HL-60 (cell line): ENCODE measurements at regions not wholly inside any gene's neighbourhood (a gene's known extent, or its start where the extent isn't known, plus 50 kb on each side); places are given as distances from the start of the nearest gene placed in this dataset.

ENCODE experiments used
- CTCF ChIP-seq: IDR thresholded peaks from one replicate; pipeline ENCODE4 v1.5.1; 2011; ENCODE audit warnings: low read length, control low read depth, inconsistent platforms; ENCODE audit not compliant: insufficient read depth
- GABPA ChIP-seq: IDR thresholded peaks from 2 replicates; pipeline ENCODE4 v1.6.1; 2012; ENCODE audit warnings: low read depth
- POLR2AphosphoS5 ChIP-seq: IDR thresholded peaks from 2 replicates; pipeline ENCODE4 v1.6.1; 2012; ENCODE audit warnings: low read depth
- SPI1 ChIP-seq: IDR thresholded peaks from 2 replicates; pipeline ENCODE4 v1.6.1; 2012; ENCODE audit warnings: low read depth, mild to moderate bottlenecking, borderline replicate concordance
- TF ChIP-seq, protein P1 (sequence below): IDR thresholded peaks from 2 replicates; pipeline ENCODE4 v1.6.1; 2012; ENCODE audit warnings: low read depth; ENCODE audit not compliant: insufficient replicate concordance

DNA sequence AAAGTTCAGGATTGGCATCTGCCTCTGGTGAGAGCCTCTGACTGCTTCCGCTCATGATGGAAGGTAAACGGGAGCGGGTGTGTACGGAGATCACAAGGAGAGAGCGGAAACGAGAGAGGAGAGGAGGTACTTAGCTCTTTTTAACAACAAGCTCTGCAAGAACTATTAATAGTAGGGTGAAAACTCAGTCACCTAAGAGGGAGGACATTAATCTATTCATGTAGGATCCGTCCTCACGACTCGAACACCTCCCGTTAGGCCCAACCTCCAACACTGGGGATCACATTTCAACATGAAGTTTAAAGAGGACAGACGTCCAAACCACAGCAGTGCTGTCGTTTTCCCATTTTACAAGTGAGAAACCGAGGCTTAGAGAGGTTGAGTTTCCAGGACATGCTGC lies 173.7 kb downstream of the SLC28A3 start:
- no peak for TF ChIP-seq POLR2AphosphoS5
- TF ChIP-seq SPI1, result no peak
- TF ChIP-seq, protein P1, sequence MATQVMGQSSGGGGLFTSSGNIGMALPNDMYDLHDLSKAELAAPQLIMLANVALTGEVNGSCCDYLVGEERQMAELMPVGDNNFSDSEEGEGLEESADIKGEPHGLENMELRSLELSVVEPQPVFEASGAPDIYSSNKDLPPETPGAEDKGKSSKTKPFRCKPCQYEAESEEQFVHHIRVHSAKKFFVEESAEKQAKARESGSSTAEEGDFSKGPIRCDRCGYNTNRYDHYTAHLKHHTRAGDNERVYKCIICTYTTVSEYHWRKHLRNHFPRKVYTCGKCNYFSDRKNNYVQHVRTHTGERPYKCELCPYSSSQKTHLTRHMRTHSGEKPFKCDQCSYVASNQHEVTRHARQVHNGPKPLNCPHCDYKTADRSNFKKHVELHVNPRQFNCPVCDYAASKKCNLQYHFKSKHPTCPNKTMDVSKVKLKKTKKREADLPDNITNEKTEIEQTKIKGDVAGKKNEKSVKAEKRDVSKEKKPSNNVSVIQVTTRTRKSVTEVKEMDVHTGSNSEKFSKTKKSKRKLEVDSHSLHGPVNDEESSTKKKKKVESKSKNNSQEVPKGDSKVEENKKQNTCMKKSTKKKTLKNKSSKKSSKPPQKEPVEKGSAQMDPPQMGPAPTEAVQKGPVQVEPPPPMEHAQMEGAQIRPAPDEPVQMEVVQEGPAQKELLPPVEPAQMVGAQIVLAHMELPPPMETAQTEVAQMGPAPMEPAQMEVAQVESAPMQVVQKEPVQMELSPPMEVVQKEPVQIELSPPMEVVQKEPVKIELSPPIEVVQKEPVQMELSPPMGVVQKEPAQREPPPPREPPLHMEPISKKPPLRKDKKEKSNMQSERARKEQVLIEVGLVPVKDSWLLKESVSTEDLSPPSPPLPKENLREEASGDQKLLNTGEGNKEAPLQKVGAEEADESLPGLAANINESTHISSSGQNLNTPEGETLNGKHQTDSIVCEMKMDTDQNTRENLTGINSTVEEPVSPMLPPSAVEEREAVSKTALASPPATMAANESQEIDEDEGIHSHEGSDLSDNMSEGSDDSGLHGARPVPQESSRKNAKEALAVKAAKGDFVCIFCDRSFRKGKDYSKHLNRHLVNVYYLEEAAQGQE, result no peak
- no peak for TF ChIP-seq CTCF
- no peak for TF ChIP-seq GABPA
